ENCODE measurements at regions not wholly inside any gene's neighbourhood (a gene's known extent, or its start where the extent isn't known, plus 50 kb on each side); places are given as distances from the start of the nearest gene placed in this dataset.

GRCh38 chr3:104982130-104982529 lies 384.6 kb upstream of the ALCAM start:
- H3K27me3 Mint-ChIP-seq (ENCODE audit: insufficient read depth, low read depth): peaks cover 3% of the 10 kb centered on the region
- Histone ChIP-seq H2AFZ (replicated peaks) (no peak overlapping the region), H3K9ac (no peak overlapping the region), H3K36me3 (no peaks in the 10 kb centered on the region), H3K4me1 (no peaks in the 10 kb centered on the region), H3K9me3 (ENCODE audit: low read depth) (no peaks in the 10 kb centered on the region), H3K4me2 (no peak overlapping the region), H3K27me3 (no peaks in the 10 kb centered on the region), H3K4me3 (no peak overlapping the region), H3F3A (ENCODE audit: low read depth) (no peaks in the 10 kb centered on the region), H3K79me2 (ENCODE audit: low read depth) (no peaks in the 10 kb centered on the region), H4K20me1 (ENCODE audit: low read depth) (no peaks in the 10 kb centered on the region), H3K27ac (no peak overlapping the region)
- no peaks in the 10 kb centered on the region for H3K36me3 Mint-ChIP-seq
- no peak overlapping the region for H3K4me3 Mint-ChIP-seq
- TF ChIP-seq CTCF (IDR thresholded peaks at IDR 0.05): no peak
- TF ChIP-seq EZH2 (IDR thresholded peaks at IDR 0.05): no peak
- TF ChIP-seq EZH2phosphoT487 (IDR thresholded peaks at IDR 0.05): no peak
- H3K4me1 Mint-ChIP-seq: no peaks in the 10 kb centered on the region
- no peaks in the 10 kb centered on the region for H3K9me3 Mint-ChIP-seq
- H3K27ac Mint-ChIP-seq: no peak overlapping the region
- DNase-seq (ENCODE audit: low spot score): no peak

GRCh38 chr3:104987859-104988258 lies 378.9 kb upstream of the ALCAM start:
- no peak overlapping the region for H2AFZ ChIP-seq (replicated peaks)
- peaks cover 9% of the 10 kb centered on the region for H3K4me1 Mint-ChIP-seq
- no peak overlapping the region for H3K4me2 ChIP-seq
- no peaks in the 10 kb centered on the region for H3K9me3 ChIP-seq (ENCODE audit: low read depth)
- H3K9ac ChIP-seq: no peak overlapping the region
- H3K9me3 Mint-ChIP-seq: no peaks in the 10 kb centered on the region
- no peak overlapping the region for H3K27ac Mint-ChIP-seq
- H3K27me3 Mint-ChIP-seq (ENCODE audit: insufficient read depth, low read depth): peaks cover 8% of the 10 kb centered on the region
- no peak overlapping the region for H3K4me3 ChIP-seq
- no peaks in the 10 kb centered on the region for H3K4me1 ChIP-seq
- DNase-seq (ENCODE audit: low spot score): no peak
- H3F3A ChIP-seq (ENCODE audit: low read depth): no peaks in the 10 kb centered on the region
- no peaks in the 10 kb centered on the region for H4K20me1 ChIP-seq (ENCODE audit: low read depth)
- H3K79me2 ChIP-seq (ENCODE audit: low read depth): no peaks in the 10 kb centered on the region
- TF ChIP-seq EZH2phosphoT487 (IDR thresholded peaks at IDR 0.05) (no peak), CTCF (IDR thresholded peaks at IDR 0.05) (peak; percentile 35)
- no peaks in the 10 kb centered on the region for H3K36me3 Mint-ChIP-seq
- no peaks in the 10 kb centered on the region for H3K36me3 ChIP-seq
- H3K27me3 ChIP-seq: no peaks in the 10 kb centered on the region
- H3K27ac ChIP-seq: no peak overlapping the region
- H3K4me3 Mint-ChIP-seq: no peak overlapping the region

- H3K36me3 Mint-ChIP-seq: no peaks in the 10 kb centered on the region
- Histone ChIP-seq H3K4me1 (no peaks in the 10 kb centered on the region), H3F3A (ENCODE audit: low read depth) (no peaks in the 10 kb centered on the region), H3K9me3 (ENCODE audit: low read depth) (no peaks in the 10 kb centered on the region), H4K20me1 (ENCODE audit: low read depth) (no peaks in the 10 kb centered on the region), H3K9ac (no peak overlapping the region), H2AFZ (replicated peaks) (no peak overlapping the region), H3K79me2 (ENCODE audit: low read depth) (no peaks in the 10 kb centered on the region), H3K4me3 (no peak overlapping the region), H3K27ac (no peak overlapping the region), H3K36me3 (no peaks in the 10 kb centered on the region), H3K4me2 (no peak overlapping the region), H3K27me3 (no peaks in the 10 kb centered on the region)
- H3K27me3 Mint-ChIP-seq (ENCODE audit: insufficient read depth, low read depth): peaks cover 8% of the 10 kb centered on the region
- H3K9me3 Mint-ChIP-seq: no peaks in the 10 kb centered on the region
- H3K4me1 Mint-ChIP-seq: peaks cover 12% of the 10 kb centered on the region
- no peak overlapping the region for H3K27ac Mint-ChIP-seq
- no peak for TF ChIP-seq EZH2 (IDR thresholded peaks at IDR 0.05)
- TF ChIP-seq CTCF (IDR thresholded peaks at IDR 0.05): no peak
- TF ChIP-seq EZH2phosphoT487 (IDR thresholded peaks at IDR 0.05): no peak
- no peak for DNase-seq (ENCODE audit: low spot score)
- no peak overlapping the region for H3K4me3 Mint-ChIP-seq
Observed at GRCh38 chr3:104988496-104988895, 378.2 kb upstream of the ALCAM start.

- no peaks in the 10 kb centered on the region for H3K36me3 ChIP-seq
- no peak overlapping the region for H3K27ac ChIP-seq
- no peaks in the 10 kb centered on the region for H3F3A ChIP-seq (ENCODE audit: low read depth)
- H3K79me2 ChIP-seq (ENCODE audit: low read depth): no peaks in the 10 kb centered on the region
- H4K20me1 ChIP-seq (ENCODE audit: low read depth): no peaks in the 10 kb centered on the region
- H3K4me1 ChIP-seq: no peaks in the 10 kb centered on the region
- H3K4me3 Mint-ChIP-seq: no peak overlapping the region
- no peak overlapping the region for H3K9ac ChIP-seq
- no peak overlapping the region for H3K4me3 ChIP-seq
- TF ChIP-seq CTCF (IDR thresholded peaks at IDR 0.05) (no peak), EZH2phosphoT487 (IDR thresholded peaks at IDR 0.05) (no peak), EZH2 (IDR thresholded peaks at IDR 0.05) (no peak)
- H3K9me3 ChIP-seq (ENCODE audit: low read depth): no peaks in the 10 kb centered on the region
- no peaks in the 10 kb centered on the region for H3K9me3 Mint-ChIP-seq
- no peak overlapping the region for H3K27ac Mint-ChIP-seq
- H3K27me3 Mint-ChIP-seq (ENCODE audit: insufficient read depth, low read depth): peaks cover 8% of the 10 kb centered on the region
- H3K27me3 ChIP-seq: no peaks in the 10 kb centered on the region
- H3K4me1 Mint-ChIP-seq: peaks cover 12% of the 10 kb centered on the region
- H3K36me3 Mint-ChIP-seq: no peaks in the 10 kb centered on the region
- no peak for DNase-seq (ENCODE audit: low spot score)
- no peak overlapping the region for H2AFZ ChIP-seq (replicated peaks)
- no peak overlapping the region for H3K4me2 ChIP-seq
Observed at GRCh38 chr3:104989878-104990277, 376.8 kb upstream of the ALCAM start.

Measured in neural progenitor cell (in vitro differentiated cells).